ENCODE measurements at regions not wholly inside any gene's neighbourhood (a gene's known extent, or its start where the extent isn't known, plus 50 kb on each side); places are given as distances from the start of the nearest gene placed in this dataset.
"Not testable (repeated sequence)": the region's sequence is repeated elsewhere in the genome, so short reads cannot be mapped to it uniquely, and the experiment has no call there.

DNA sequence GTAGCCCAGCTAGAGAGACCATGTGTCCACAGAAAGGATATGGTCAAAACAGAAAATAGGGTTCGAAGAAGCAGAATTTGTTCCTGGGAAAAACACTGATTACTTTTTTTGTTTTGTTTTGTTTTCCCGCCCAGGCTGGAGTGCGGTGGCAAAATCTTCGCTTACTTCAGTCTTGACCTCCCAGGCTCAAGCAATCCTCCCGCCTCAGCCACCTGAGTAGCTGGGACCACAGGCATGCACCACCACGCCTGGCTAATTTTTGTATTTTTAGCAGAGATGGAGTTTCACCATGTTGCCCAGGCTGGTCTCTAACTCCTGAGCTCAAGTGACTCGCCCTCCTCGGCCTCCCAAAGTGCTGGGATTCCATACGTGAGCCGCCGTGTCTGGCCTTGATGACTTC lies 99.9 kb upstream of the ZBTB18 start:
- TF ChIP-seq POLR2A (IDR thresholded peaks at IDR 0.05; ENCODE audit: low read depth, low read length); POLR2AphosphoS5 (IDR thresholded peaks at IDR 0.05; ENCODE audit: low read depth, low read length); TAF1 (IDR thresholded peaks at IDR 0.05; ENCODE audit: borderline replicate concordance, low read depth, low read length): not testable (repeated sequence)

Measured in GM12892 (cell line).